PFSK-1 (cell line): ENCODE measurements at regions not wholly inside any gene's neighbourhood (a gene's known extent, or its start where the extent isn't known, plus 50 kb on each side); places are given as distances from the start of the nearest gene placed in this dataset.

Experiments used
- POLR2AphosphoS5 ChIP-seq: IDR thresholded peaks from 2 replicates; pipeline ENCODE4 v1.6.1; 2012; ENCODE audit warnings: low read depth, mild to moderate bottlenecking, control low read depth, low read length, moderate library complexity
- TAF1 ChIP-seq: IDR thresholded peaks from 2 replicates; pipeline ENCODE4 v1.6.1; 2012; ENCODE audit warnings: low read length, control low read depth, borderline replicate concordance; ENCODE audit not compliant: insufficient read depth
- TF ChIP-seq, protein P1 (sequence below), 2 experiments: IDR thresholded peaks; 2 replicates each; pipeline versions ENCODE4 v1.6.1 to v1.8.0; 2011 to 2012; ENCODE audit warnings: low read depth in 2 of 2, low read length in 2 of 2, control low read depth in 1 of 2, inconsistent platforms in 1 of 2, mild to moderate bottlenecking in 1 of 2, moderate library complexity in 1 of 2; ENCODE audit not compliant: insufficient read depth in 1 of 2

DNA sequence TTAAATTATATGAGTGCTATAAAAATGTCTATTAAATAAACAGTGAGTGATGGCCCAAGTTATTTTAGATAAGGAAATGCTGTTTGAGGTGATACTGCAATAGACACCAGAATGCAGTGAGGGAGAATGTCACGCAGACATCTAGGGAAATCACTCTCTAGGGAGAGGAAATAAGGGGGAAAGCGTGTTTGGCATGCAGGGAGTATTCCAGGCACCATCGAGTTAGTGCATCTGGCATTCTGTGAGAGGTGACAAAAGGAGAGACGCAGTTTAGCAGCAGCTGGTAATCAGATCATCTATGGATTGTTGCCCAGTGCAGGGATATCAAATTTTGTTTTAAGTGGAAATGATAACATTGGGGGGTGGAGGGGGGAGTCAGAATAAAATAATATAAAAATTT is 175.4 kb upstream of the NETO1 start:
- TF ChIP-seq TAF1 (no peak), POLR2AphosphoS5 (no peak)
- TF ChIP-seq, protein P1, sequence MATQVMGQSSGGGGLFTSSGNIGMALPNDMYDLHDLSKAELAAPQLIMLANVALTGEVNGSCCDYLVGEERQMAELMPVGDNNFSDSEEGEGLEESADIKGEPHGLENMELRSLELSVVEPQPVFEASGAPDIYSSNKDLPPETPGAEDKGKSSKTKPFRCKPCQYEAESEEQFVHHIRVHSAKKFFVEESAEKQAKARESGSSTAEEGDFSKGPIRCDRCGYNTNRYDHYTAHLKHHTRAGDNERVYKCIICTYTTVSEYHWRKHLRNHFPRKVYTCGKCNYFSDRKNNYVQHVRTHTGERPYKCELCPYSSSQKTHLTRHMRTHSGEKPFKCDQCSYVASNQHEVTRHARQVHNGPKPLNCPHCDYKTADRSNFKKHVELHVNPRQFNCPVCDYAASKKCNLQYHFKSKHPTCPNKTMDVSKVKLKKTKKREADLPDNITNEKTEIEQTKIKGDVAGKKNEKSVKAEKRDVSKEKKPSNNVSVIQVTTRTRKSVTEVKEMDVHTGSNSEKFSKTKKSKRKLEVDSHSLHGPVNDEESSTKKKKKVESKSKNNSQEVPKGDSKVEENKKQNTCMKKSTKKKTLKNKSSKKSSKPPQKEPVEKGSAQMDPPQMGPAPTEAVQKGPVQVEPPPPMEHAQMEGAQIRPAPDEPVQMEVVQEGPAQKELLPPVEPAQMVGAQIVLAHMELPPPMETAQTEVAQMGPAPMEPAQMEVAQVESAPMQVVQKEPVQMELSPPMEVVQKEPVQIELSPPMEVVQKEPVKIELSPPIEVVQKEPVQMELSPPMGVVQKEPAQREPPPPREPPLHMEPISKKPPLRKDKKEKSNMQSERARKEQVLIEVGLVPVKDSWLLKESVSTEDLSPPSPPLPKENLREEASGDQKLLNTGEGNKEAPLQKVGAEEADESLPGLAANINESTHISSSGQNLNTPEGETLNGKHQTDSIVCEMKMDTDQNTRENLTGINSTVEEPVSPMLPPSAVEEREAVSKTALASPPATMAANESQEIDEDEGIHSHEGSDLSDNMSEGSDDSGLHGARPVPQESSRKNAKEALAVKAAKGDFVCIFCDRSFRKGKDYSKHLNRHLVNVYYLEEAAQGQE (IDR thresholded peaks at IDR 0.05; ENCODE audit: insufficient read depth in 1 of 2, low read depth in 2 of 2, low read length in 2 of 2) = no peak
